NCI-H187 treated with DMSO at 0.1 percent for 48 hours (cell line): ENCODE measurements at regions not wholly inside any gene's neighbourhood (a gene's known extent, or its start where the extent isn't known, plus 50 kb on each side); places are given as distances from the start of the nearest gene placed in this dataset.

ENCODE experiments used
- DNase-seq: peaks from one replicate; lab custom pipeline; 2025; lab: John Stamatoyannopoulos, UW

- DNase-seq, result no peak
Measured at GRCh38 chr7:47147213-47147631, 434.7 kb downstream of the TNS3 start.

DNA sequence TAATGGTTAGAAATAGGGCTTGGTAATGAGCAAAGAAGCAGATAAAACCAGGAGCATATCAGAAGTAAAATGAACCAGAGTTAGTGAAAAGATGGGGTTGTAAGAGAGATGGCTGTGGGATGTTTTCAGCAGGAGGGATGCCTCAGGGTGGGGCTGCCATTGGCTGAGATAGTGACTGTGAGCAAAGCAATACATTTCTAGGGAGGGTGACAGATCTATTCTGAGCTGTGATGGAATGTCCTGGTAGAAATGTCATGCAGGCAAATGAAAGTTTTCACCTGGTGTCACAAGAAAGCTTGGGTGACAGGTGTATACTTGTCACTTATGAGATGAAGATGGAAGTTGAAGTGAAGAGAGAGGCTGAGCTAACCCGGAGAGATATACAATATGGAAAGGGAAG, 435.9 kb downstream of the TNS3 start:
- DNase-seq, result no peak

DNA sequence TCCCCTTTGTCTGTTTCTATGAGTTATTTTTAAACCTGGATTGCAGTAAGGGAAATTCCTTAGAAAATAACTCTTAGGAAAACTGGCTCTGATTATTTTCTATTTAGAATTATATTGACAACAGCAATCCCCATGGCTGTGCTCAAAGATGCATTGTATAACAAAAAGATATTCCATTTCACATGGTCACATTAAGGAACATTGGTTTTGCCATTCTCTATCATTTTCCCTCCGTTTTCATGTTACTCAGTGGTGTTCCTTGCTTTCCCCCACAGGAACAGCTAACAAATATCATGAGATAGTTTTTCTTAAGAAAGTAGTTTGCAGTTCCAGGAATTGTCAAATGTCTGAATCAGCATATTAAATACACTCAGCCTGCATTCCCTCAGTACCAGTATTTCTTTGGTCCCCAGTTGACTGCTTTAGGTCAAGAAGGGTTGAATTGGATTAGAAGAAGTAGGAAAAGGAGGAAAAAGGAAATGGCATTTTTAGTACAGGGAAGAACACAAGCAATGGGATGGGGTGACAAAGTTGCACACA, 436.7 kb downstream of the TNS3 start:
- no peak for DNase-seq

DNA sequence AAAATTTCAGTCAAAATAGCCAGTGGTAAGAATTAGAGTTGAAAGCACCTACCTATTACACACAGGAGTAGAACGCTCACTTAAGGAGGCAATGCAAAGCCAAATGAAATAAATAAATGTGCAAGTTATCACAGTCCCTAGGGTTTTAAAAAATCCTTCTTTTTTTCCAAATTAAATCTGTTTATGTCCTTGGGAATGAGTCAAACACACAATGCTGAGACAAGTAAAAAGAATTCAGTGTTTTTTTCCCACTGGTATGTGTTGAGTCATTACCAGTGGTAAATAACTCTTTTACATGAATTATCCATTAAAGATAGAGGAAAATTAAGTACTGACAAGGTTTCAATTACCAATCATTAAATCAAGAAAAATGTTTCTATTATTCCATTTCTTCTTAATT, 438.6 kb downstream of the TNS3 start:
- no peak for DNase-seq

DNA sequence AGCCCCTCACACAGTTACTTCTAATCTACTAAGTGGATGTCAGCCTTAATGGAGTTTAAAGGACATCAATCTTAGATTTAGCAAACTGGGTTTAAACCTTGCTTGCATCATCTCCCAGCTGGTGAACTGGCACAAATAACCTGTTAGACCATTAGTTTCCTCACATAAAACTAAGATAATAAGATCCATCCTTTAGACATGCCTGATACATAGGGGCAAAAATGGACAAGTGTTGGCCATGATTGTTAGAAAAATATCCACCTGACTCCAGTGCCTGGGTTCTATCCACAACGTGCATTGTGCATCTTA, 439.1 kb downstream of the TNS3 start:
- DNase-seq, result no peak

DNA sequence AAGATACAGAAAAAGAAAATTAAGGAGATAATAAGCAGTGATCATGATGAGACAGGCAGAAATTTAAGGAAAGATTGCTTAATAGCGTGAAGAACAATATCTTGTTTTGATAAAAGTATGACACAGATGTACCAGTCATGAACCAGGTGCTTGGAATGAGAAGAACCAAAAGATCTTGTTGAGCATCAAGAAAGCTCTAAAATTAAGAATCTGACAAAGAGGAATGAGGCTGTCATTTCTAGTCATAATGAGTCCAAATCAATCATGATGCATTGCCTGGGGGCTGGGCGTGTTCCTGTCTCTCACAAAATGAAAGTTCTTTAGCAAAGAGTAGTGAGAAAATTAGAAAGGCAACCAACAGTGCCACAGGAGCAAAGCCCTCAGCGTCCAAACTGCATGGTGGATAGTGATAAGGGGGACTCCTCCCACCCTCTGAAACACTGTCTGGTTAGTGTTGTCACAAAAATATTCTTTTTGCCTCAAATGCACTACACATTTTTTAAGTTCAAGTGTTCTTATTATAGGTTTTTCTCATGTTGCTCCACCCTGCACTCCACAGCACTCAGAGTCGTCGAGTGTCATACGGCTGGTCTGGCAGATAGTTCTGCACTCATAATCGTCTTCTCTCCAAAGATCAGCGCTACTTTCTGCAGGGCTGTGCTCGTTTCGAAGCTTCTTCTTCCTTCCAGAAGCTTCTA, 439.6 kb downstream of the TNS3 start:
- DNase-seq, result no peak

DNA sequence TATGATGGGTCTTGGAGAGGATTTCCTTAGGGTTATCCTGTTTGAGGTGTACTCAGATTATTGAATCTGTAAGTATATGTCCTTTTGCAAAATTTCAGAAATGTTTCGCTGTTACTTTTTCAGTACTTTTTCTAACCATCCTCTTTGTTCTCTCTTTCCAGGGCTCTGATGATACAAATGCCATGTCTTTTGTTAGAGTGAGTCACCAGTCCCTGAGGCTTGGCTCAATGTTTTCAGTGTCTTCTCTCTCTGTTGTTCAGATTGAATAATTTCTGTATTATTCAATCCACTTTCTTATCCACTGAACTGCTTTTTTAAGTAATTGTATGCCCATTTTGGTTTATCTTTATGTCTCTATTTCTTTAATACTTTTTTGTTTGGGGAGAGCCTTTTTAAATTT, 449.4 kb downstream of the TNS3 start:
- DNase-seq, result no peak

- no peak for DNase-seq
Measured at GRCh38 chr7:47128700-47129099, 453.2 kb downstream of the TNS3 start.

- DNase-seq, result no peak
Measured at GRCh38 chr7:47125529-47125928, 456.4 kb downstream of the TNS3 start.

- DNase-seq, result no peak
Measured at GRCh38 chr7:47119261-47119865, 462.5 kb downstream of the TNS3 start.

GRCh38 chr7:47104206-47104549, 477.7 kb downstream of the TNS3 start:
- DNase-seq, result no peak

DNA sequence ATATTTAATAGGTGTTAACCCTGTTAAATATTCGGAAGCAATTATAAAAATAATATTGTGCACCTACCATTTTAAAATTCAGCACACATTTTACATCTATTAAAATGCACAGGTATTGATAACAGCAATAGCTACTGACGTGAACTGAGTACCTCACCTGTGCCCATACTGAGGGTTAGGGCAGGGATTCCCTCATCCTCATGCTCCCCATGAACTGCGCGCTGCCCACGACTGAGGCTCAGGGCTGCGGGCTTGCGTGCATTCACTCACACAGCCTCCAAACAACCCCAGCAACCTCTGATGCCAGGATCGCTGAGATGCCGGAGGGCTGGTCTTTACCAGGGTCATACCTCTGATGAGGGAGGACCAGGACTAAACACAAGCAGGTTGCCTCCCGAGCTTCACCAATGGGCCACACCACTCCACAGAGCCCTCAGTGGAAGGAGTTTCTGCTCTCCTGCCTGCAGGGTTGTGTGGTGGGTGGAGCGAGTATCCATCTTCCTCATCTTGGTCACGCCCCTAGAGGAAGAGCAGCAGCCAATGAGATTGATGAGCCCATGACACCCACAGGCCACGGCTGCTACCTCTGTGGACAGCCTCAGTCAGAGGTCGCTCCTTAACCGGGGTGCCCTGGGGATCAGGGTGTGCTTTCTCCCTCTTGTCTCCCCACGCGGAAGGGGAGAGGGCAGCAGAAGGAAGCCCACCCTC, 478.3 kb downstream of the TNS3 start:
- DNase-seq, result no peak

DNA sequence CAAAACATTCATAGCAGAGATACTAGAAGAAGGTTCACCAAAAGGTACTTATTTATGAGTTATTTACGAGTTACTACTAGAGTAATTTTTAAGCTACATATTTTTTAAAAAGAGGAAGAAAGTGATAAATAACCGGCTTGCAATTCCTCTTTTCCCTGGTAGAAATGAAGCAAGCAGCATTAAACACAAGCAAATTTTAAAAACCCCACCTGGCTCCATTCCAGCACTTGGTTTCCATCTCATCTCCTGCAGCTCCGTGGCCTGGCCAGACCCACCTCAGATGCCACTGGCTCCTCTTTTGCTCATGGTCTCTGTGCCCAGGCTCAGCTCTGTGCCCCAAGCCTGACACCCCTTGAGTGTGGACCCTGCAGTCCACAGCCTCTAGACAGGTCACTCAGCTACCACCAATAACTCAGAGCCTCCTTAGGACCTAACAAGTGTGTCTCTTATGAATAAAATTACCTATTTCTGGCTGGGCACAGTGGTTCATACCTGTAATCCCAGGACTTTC, 479.5 kb downstream of the TNS3 start:
- DNase-seq, result no peak

- no peak for DNase-seq
Measured at GRCh38 chr7:47100817-47101435, 481.0 kb downstream of the TNS3 start.

DNA sequence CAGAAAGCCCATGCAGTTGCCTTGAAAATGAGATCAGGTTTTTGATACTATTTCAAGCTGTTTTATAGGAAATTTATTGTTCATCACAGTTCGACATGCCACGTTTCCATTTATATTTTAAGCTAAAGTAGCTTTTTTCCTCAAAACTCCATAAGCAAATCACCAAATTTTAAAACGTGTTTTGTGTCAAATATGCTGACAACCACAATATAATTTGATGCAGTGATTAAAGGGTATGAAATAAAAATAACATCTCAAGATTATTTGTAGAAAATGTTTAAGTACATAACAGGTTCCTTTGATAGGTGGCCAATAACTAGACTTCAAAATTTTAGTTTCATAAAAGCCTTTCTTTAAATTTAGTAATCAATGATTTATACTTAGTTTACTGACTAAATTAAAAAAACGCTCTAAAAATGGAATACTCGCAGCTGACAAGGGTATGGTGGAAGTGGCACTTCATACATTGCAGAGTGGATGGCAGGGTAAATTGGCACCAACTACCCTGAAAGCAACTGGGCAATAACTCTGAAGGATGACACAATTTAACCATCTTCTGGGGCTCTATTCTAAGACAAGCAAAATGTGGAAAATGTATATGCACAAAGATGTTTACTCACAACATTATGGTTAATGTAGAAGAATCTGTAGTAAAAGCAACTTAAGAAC, 481.6 kb downstream of the TNS3 start:
- DNase-seq, result no peak

GRCh38 chr7:47097431-47097830, 484.5 kb downstream of the TNS3 start:
- no peak for DNase-seq

- no peak for DNase-seq
Measured at GRCh38 chr7:47095946-47096345, 486.0 kb downstream of the TNS3 start.

DNA sequence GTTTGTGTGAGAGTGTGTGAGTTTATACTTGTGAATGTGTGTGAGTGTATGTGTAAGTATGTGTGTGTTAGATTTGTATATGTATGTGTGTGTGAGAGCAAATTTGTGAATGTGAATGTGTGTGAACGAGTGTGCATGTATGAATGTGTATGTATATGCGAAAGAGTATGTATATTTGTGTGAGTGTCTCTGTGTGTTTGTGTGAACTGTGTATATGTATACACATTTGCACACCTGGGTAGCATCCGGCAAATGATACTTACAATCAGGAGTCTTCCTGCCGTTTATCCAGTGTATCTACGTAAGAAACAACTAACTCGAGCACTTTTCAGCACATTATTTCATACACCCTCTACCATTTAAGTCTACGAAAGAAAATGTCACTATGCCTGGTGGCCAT, 487.4 kb downstream of the TNS3 start:
- DNase-seq, result no peak

GRCh38 chr7:47093320-47094234, 488.3 kb downstream of the TNS3 start:
- DNase-seq, result no peak

DNA sequence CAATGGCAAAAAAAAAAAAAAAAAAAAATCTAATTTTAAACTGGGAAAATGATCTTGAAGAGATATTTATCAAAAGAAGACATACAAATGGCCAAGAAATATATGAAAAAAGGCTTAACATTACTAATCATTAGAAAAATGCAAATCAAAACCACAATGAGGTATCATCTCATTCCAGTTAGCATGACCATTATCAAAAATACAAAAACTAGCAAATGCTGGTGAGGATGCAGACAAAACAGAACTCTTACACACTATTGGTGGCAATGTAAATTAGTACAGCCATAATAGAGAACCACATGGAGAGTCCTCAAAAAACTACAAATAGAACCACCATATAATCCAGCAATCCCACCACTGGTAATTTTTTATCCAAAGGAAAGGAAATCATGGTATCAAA, 489.6 kb downstream of the TNS3 start:
- DNase-seq, result no peak

- no peak for DNase-seq
Measured at GRCh38 chr7:47091141-47091540, 490.8 kb downstream of the TNS3 start.
